Stimulated activated CD4-positive, alpha-beta T cell treated with anti-CD3 and anti-CD28 coated beads, Interleukin-12 subunit alpha, Interleukin-12 subunit beta, amount 100 ng/mL, for 24 hours (primary cell): ENCODE measurements at regions not wholly inside any gene's neighbourhood (a gene's known extent, or its start where the extent isn't known, plus 50 kb on each side); places are given as distances from the start of the nearest gene placed in this dataset.
"Not testable (repeated sequence)": the region's sequence is repeated elsewhere in the genome, so short reads cannot be mapped to it uniquely, and the experiment has no call there.

ENCODE experiments used
- DNase-seq, 2 experiments: peaks; one replicate each; pipeline ENCODE4 v3.0.0-alpha.2; 2020; ENCODE audit warnings: low read depth in 2 of 2

DNA sequence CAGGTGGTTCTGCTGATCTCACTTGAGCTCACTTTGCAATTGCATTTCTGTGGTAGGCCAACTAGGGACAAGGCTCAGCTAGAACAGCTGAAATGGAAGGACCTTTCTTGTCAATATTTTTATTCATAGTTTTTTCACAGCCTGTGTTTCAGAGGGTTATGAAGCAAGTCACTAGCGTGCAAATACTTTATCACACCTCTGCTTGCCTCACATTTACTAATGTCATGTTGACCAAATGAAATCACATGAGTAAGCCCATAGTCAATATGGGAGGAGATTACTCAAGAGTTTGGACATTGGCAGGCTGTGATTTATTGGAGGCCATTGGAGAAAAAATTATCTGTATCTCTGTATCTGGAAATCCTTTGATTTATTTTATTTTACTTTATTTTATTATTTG, 628.3 kb upstream of the EPHA5 start:
- DNase-seq, result no peak

DNA sequence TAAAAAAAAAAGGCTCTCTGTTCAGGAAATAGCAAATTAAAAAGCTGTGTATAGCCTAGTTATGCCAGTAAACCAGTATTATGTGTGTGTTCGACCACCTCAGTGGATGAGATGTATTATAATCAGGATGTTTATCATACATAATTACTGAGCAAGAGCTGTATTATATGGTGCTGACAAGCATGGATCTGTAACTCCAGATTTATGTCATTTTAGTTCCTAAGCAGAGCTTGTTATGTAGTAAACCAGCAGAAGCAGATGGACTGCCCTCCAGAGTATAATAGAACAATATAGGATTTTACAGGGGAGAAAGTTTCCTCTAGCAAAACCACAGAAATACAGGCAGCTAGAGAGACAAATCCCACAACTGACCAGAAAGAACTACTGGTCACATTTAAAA, 627.4 kb upstream of the EPHA5 start:
- no peak for DNase-seq

GRCh38 chr4:66294638-66295037, 624.3 kb upstream of the EPHA5 start:
- DNase-seq, result no peak

GRCh38 chr4:66284991-66285451, 614.7 kb upstream of the EPHA5 start:
- DNase-seq, result no peak

DNA sequence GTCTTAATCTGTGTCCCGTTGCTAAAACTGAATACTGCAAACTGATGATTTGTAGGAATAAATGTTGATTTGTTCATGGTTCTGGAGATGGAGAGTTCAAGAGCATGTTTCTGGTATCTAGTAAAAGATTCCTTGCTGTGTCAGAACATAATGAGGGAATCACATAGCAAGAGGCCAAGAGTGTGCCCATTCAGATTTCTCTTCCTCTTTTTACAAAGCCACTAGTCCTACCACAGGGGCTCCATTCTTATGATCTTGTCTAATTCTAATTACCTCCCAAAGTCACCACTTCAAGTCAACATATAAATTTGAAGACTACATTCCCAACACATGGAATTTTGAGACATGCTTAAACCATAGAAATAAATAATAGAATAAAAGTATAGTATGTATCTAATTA, 608.8 kb upstream of the EPHA5 start:
- no peak for DNase-seq

GRCh38 chr4:66275411-66276038, 605.2 kb upstream of the EPHA5 start:
- DNase-seq, result no peak

GRCh38 chr4:66273110-66273509, 602.8 kb upstream of the EPHA5 start:
- no peak for DNase-seq

- DNase-seq, result not testable (repeated sequence)
These were observed 600.1 kb upstream of the EPHA5 start for GRCh38 chr4:66270356-66270755.

DNA sequence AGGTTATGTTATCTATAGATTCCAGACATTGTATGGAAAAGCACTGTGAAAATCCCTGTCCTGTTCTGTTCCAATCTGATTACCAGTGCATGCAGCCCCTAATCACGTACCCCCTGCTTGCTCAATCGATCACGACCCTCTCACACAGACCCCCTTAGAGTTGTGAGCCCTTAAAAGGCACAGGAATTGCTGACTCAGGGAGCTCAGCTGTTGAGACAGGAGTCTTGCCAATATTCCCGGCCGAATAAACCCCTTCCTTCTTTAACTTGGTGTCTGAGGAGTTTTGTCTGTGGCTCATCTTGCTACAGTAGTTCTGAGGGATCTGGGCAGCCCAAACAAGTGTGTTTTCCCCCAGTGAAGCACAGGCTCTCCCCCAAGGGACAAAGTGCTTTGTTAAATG, 596.3 kb upstream of the EPHA5 start:
- not testable (repeated sequence) for DNase-seq

GRCh38 chr4:66266035-66266434, 595.7 kb upstream of the EPHA5 start:
- DNase-seq, result no peak

DNA sequence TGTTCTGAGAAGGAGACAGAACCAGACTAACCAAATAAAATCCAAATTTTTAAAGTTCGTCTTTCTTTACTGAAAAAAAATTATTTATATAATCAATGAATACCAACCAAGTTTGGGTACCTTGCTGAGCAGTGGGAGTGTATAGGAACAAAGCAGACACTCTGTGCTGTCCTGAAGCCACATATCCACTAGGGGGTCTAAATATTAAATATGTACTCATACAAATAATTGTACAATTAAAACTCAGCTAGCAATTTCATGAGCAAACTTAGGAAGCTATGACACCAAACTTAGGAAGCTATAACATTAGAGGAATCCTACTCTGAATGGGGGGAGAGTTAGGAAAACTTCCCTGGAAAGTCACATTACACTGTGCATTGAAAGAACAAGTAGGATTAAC, 582.0 kb upstream of the EPHA5 start:
- no peak for DNase-seq

- no peak for DNase-seq
These were observed 576.4 kb upstream of the EPHA5 start for GRCh38 chr4:66246643-66247042.

- no peak for DNase-seq
These were observed 565.6 kb upstream of the EPHA5 start for GRCh38 chr4:66235876-66236275.

- no peak for DNase-seq
These were observed 559.6 kb upstream of the EPHA5 start for GRCh38 chr4:66229885-66230284.

GRCh38 chr4:66225539-66225938, 555.2 kb upstream of the EPHA5 start:
- DNase-seq, result no peak

GRCh38 chr4:66223068-66223703, 552.9 kb upstream of the EPHA5 start:
- no peak for DNase-seq

DNA sequence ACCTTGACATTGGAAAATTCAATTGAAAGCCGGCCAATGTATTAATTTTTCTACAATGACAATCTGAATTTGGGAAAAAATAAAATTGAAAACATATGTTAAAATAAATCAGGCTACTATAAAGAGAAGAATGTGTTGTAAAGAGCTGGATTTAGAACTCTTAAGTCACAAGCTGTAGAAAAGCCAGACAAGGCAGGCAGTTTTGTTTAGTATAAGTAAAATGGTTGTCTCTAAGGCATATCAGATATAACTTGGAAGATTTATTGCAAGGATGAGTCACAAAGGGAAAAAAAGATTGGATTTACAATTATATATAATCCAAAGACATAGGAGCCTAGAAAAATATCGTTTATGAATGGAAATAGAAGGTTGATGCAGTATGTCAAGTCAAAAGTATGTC, 549.1 kb upstream of the EPHA5 start:
- no peak for DNase-seq

DNA sequence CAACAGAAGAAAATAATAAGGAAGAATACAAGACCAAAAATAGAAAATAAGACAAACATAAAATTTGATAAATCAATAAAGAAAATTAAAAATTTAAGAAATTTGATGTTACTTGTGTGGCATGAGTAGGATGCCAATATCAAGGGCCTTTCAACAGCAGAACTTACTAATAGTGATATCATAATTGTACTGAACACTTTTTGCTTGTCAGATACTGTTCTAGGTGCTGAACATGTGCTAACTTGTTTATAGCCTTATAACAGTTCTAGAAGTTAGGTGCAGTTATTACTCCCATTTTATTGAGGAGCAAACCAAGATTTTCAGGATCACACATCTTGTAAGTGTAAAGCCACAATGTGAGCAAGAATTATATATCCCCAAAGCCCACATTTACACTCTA, 546.0 kb upstream of the EPHA5 start:
- no peak for DNase-seq

DNA sequence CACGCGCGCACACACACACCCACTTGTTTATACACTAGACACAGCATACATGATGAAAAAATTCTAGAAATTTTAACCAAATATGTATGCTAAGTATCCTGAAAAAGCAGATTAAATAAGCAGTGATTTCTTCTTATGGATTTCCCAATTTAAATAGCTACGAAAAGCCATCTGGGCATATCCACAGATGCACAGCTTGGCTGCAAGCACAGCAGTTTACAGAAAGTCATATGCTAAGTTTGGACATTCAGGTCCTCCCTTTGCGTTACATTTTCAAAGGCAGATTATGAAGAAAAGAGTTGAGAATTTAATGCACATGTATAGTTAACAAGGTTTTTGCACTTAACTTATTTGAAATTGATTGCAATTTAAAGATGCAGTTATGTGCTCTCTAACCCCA, 542.2 kb upstream of the EPHA5 start:
- no peak for DNase-seq

DNA sequence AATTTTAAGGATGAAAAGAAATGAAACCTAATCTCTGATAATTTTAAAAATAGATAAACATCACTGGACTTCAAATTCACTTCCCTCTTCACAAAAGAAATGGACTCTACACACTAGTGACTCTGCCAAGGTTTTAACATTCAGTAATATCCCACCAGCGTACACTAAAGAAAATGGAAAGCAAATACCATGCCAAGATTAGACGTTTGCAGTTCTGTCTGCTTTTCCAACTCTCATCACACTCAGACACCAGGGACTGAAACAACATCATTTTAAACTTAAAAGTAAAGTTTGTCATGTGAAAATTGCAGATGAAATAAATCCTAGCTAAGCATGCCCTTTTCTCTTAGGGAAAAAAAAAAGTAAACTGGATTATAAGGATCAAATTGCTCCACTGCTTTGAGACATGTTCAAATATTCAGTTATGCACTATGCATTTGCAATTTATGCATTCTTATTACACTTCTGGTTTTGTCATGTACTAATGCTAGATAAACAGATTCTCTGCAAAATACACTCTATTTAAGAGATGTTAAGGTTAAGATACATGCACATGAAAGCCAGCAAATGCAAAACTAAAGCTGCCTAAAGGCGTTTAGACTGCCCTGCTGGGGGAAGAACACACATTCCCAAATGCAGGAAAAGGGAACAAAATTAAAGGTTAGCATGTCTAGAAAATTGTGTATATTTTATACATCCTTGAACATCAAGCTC, 534.4 kb upstream of the EPHA5 start:
- DNase-seq, result no peak

DNA sequence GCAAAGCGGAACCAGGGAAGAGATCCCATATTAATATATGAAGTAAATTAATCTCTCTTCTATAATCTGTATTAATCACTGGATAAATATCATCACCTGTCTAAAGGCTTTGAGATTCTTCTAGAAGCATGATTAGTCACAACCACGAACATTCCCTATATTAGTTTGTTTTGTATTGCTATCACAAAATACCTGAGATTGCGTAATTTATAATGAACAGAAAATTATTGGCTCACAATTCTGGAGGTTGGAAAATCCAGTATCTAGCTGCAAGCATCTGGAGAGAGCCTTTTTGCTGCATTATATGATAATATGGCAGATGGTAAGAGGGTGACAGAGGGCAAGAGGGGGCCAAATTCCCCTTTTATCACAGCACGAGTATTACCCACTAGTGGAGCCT, 532.6 kb upstream of the EPHA5 start:
- no peak for DNase-seq

- no peak for DNase-seq
These were observed 527.2 kb upstream of the EPHA5 start for GRCh38 chr4:66197451-66197850.

DNA sequence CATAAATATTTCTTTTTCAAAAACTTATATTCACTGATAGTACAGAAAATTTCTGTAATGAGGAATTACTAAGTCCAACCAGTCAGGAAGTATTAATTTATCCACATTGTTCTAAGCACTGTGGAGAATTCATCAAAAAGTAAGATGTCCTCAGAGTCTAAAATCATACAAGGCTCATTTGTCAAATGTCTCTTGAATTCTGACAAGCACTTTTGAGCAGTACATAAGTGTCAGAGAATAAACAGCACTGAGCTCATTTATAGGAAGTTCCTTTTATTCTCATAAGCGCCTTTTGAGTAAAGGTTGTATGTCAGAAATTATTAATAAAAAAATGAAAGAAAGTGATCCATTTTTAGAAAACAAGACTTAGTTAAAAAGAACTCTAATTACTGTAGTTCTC, 523.2 kb upstream of the EPHA5 start:
- DNase-seq, result no peak
